KMS-11 (cell line): ENCODE measurements at regions not wholly inside any gene's neighbourhood (a gene's known extent, or its start where the extent isn't known, plus 50 kb on each side); places are given as distances from the start of the nearest gene placed in this dataset.

ENCODE experiments used
- H2AFZ ChIP-seq: fragments of 200-600 bp; sonication (generic); 2 replicates; pipeline ENCODE4 v1.6.1; 2016; ENCODE audit warnings: antibody characterized with exemption, mixed run types, low read depth
- H3K27ac ChIP-seq: fragments of 200-600 bp; sonication (generic); 2 replicates; pipeline ENCODE4 v1.6.1; 2016; ENCODE audit warnings: mild to moderate bottlenecking, mixed run types
- H3K27me3 ChIP-seq: fragments of 200-600 bp; sonication (generic); 2 replicates; pipeline ENCODE4 v1.6.1; 2017; ENCODE audit warnings: mild to moderate bottlenecking, low read depth, mixed run types, moderate library complexity; ENCODE audit not compliant: insufficient read depth
- H3K36me3 ChIP-seq: fragments of 200-600 bp; sonication (generic); 2 replicates; pipeline ENCODE4 v1.6.1; 2017; ENCODE audit warnings: mild to moderate bottlenecking, mixed run types; ENCODE audit not compliant: insufficient read depth
- H3K4me1 ChIP-seq: fragments of 200-600 bp; sonication (generic); 2 replicates; pipeline ENCODE4 v1.6.1; 2016; ENCODE audit warnings: mild to moderate bottlenecking, low read depth, mixed run types; ENCODE audit not compliant: poor library complexity, severe bottlenecking
- H3K4me2 ChIP-seq: fragments of 200-600 bp; sonication (generic); 2 replicates; pipeline ENCODE4 v1.7.0; 2016; ENCODE audit warnings: mild to moderate bottlenecking, mixed run types
- H3K4me3 ChIP-seq: fragments of 200-600 bp; sonication (generic); IDR thresholded peaks from 2 replicates; pipeline ENCODE4 v1.6.1; 2017; ENCODE audit warnings: low read depth, low read length, mixed read lengths; ENCODE audit not compliant: insufficient read depth
- H3K79me2 ChIP-seq: fragments of 200-600 bp; sonication (generic); 2 replicates; pipeline ENCODE4 v1.6.1; 2016; ENCODE audit warnings: low read depth, mixed run types; ENCODE audit not compliant: insufficient read depth
- H3K9ac ChIP-seq: fragments of 200-600 bp; sonication (generic); 2 replicates; pipeline ENCODE4 v1.6.1; 2016; ENCODE audit warnings: mild to moderate bottlenecking, mixed run types
- H4K20me1 ChIP-seq: fragments of 200-600 bp; sonication (generic); 2 replicates; pipeline ENCODE4 v1.6.1; 2016; ENCODE audit warnings: mild to moderate bottlenecking, mixed run types; ENCODE audit not compliant: insufficient read depth
- CTCF ChIP-seq: fragments of 200-600 bp; sonication (generic); conservative IDR thresholded peaks from 2 replicates; pipeline ENCODE4 v1.6.1; 2017; ENCODE audit warnings: low read depth, mild to moderate bottlenecking, antibody characterized with exemption, low read length, moderate library complexity, mixed read lengths

GRCh38 chr10:8719971-8720370 lies 665.5 kb downstream of the GATA3 start:
- Histone ChIP-seq H3K4me2 (no peak overlapping the region), H3K27ac (no peak overlapping the region), H3K79me2 (no peaks in the 10 kb centered on the region), H2AFZ (no peak overlapping the region), H3K9ac (no peak overlapping the region), H3K36me3 (no peaks in the 10 kb centered on the region), H4K20me1 (no peaks in the 10 kb centered on the region), H3K4me3 (no peak overlapping the region), H3K4me1 (no peaks in the 10 kb centered on the region), H3K27me3 (no peaks in the 10 kb centered on the region)
- TF ChIP-seq CTCF: no peak

- Histone ChIP-seq H3K27ac (no peak overlapping the region), H3K36me3 (no peaks in the 10 kb centered on the region), H4K20me1 (no peaks in the 10 kb centered on the region), H3K4me3 (no peak overlapping the region), H3K27me3 (no peaks in the 10 kb centered on the region), H3K79me2 (no peaks in the 10 kb centered on the region), H3K4me2 (no peak overlapping the region), H3K4me1 (no peaks in the 10 kb centered on the region), H3K9ac (no peak overlapping the region), H2AFZ (no peak overlapping the region)
- no peak for TF ChIP-seq CTCF
Observed at GRCh38 chr10:8721650-8722049, 667.2 kb downstream of the GATA3 start.

GRCh38 chr10:8722835-8723234 lies 668.3 kb downstream of the GATA3 start:
- Histone ChIP-seq H3K27me3 (no peaks in the 10 kb centered on the region), H3K4me1 (no peaks in the 10 kb centered on the region), H4K20me1 (no peaks in the 10 kb centered on the region), H3K79me2 (no peaks in the 10 kb centered on the region), H3K36me3 (no peaks in the 10 kb centered on the region), H3K4me3 (no peak overlapping the region), H3K27ac (no peak overlapping the region), H3K4me2 (no peak overlapping the region), H3K9ac (no peak overlapping the region), H2AFZ (no peak overlapping the region)
- TF ChIP-seq CTCF: no peak

- no peak overlapping the region for H3K9ac ChIP-seq
- H3K4me1 ChIP-seq: no peaks in the 10 kb centered on the region
- no peaks in the 10 kb centered on the region for H3K79me2 ChIP-seq
- no peaks in the 10 kb centered on the region for H3K36me3 ChIP-seq
- no peak overlapping the region for H3K4me3 ChIP-seq
- H3K4me2 ChIP-seq: no peak overlapping the region
- no peaks in the 10 kb centered on the region for H3K27me3 ChIP-seq
- H4K20me1 ChIP-seq: no peaks in the 10 kb centered on the region
- no peak overlapping the region for H2AFZ ChIP-seq
- TF ChIP-seq CTCF: no peak
- H3K27ac ChIP-seq: no peak overlapping the region
Observed at GRCh38 chr10:8725343-8725742, 670.9 kb downstream of the GATA3 start.
